ENCODE measurements at regions not wholly inside any gene's neighbourhood (a gene's known extent, or its start where the extent isn't known, plus 50 kb on each side); places are given as distances from the start of the nearest gene placed in this dataset.

DNA sequence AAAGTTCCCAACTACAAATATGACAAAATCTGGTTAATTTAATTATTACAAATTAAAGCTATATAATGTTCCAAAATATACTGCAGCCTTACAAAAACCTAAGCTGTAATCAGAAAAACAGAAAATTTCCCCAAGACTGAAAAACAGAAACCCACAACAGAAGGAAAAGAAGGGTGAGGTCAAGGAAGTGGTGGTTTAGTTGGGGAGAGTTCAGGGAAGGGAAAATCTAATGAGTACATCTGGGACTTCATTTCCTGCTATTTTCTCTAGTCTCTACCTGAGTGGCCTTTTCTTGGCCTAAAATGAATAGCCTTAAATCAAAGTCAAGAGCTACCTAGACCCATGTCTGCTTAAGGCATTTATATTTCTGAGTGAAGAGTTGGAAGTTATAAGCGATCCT lies 66.2 kb upstream of the BEND6 start:
- no peak overlapping the region for H3K4me3 ChIP-seq (ENCODE audit: low read length)
- no CpG with 5 or more reads among the region's 1 CpG for WGBS (ENCODE audit: extremely low coverage, insufficient coverage, low lambda C conversion rate)
- no peak overlapping the region for H2BK5ac ChIP-seq (ENCODE audit: low read length)
- H4K8ac ChIP-seq (ENCODE audit: low read depth, low read length), result no peak overlapping the region
- H3K56ac ChIP-seq (ENCODE audit: low read length), result no peak overlapping the region
- H2AK5ac ChIP-seq (ENCODE audit: low read length), result no peak overlapping the region
- H3K4ac ChIP-seq (ENCODE audit: low read depth, low read length), result no peak overlapping the region
- no peak overlapping the region for H2BK15ac ChIP-seq (replicated peaks; ENCODE audit: low read depth)
- no peaks in the 10 kb centered on the region for H3K79me2 ChIP-seq (ENCODE audit: control insufficient read depth, insufficient read depth, low read length)
- no peaks in the 10 kb centered on the region for H3K79me1 ChIP-seq (ENCODE audit: low read length)
- H3K36me3 ChIP-seq (ENCODE audit: control insufficient read depth, insufficient read depth, low read length), result no peaks in the 10 kb centered on the region
- no peaks in the 10 kb centered on the region for H3K4me1 ChIP-seq (ENCODE audit: control insufficient read depth, low read depth, low read length)
- no peak overlapping the region for H2BK120ac ChIP-seq (ENCODE audit: low read depth, low read length)
- no peak overlapping the region for H3K18ac ChIP-seq (ENCODE audit: low read length)
- no peak overlapping the region for H3K23ac ChIP-seq (ENCODE audit: low read length)
- H3K9ac ChIP-seq (ENCODE audit: low read length), result no peak overlapping the region
- DNase-seq, result no peak
- no peaks in the 10 kb centered on the region for H3K27me3 ChIP-seq (ENCODE audit: insufficient read depth, low read length, poor library complexity)
- H3K4me2 ChIP-seq (ENCODE audit: low read length), result no peak overlapping the region
- H3K27ac ChIP-seq (ENCODE audit: low read depth, low read length), result no peak overlapping the region
- H4K5ac ChIP-seq (ENCODE audit: low read length), result no peak overlapping the region

- no peak overlapping the region for H3K27ac ChIP-seq (ENCODE audit: low read depth, low read length)
- H3K36me3 ChIP-seq (ENCODE audit: control insufficient read depth, insufficient read depth, low read length), result no peaks in the 10 kb centered on the region
- H3K79me2 ChIP-seq (ENCODE audit: control insufficient read depth, insufficient read depth, low read length), result no peaks in the 10 kb centered on the region
- H2BK5ac ChIP-seq (ENCODE audit: low read length), result no peak overlapping the region
- H3K18ac ChIP-seq (ENCODE audit: low read length), result no peak overlapping the region
- H3K27me3 ChIP-seq (ENCODE audit: insufficient read depth, low read length, poor library complexity), result no peaks in the 10 kb centered on the region
- H2BK120ac ChIP-seq (ENCODE audit: low read depth, low read length), result no peak overlapping the region
- H3K4me2 ChIP-seq (ENCODE audit: low read length), result no peak overlapping the region
- no peak overlapping the region for H3K9ac ChIP-seq (ENCODE audit: low read length)
- H3K23ac ChIP-seq (ENCODE audit: low read length), result no peak overlapping the region
- H3K56ac ChIP-seq (ENCODE audit: low read length), result no peak overlapping the region
- H2BK15ac ChIP-seq (replicated peaks; ENCODE audit: low read depth), result no peak overlapping the region
- H4K8ac ChIP-seq (ENCODE audit: low read depth, low read length), result no peak overlapping the region
- H3K79me1 ChIP-seq (ENCODE audit: low read length), result no peaks in the 10 kb centered on the region
- no peaks in the 10 kb centered on the region for H3K4me1 ChIP-seq (ENCODE audit: control insufficient read depth, low read depth, low read length)
- no peak overlapping the region for H3K4ac ChIP-seq (ENCODE audit: low read depth, low read length)
- no peak for DNase-seq
- H3K4me3 ChIP-seq (ENCODE audit: low read length), result no peak overlapping the region
- no peak overlapping the region for H2AK5ac ChIP-seq (ENCODE audit: low read length)
- no CpG with 5 or more reads among the region's 1 CpG for WGBS (ENCODE audit: extremely low coverage, insufficient coverage, low lambda C conversion rate)
- H4K5ac ChIP-seq (ENCODE audit: low read length), result no peak overlapping the region
These were observed 67.8 kb upstream of the BEND6 start for GRCh38 chr6:56887086-56887485.

GRCh38 chr6:56877922-56878321 lies 77.0 kb upstream of the BEND6 start:
- Histone ChIP-seq H3K4ac (ENCODE audit: low read depth, low read length) (no peak overlapping the region), H2BK120ac (ENCODE audit: low read depth, low read length) (no peak overlapping the region), H3K36me3 (ENCODE audit: control insufficient read depth, insufficient read depth, low read length) (no peaks in the 10 kb centered on the region), H3K4me1 (ENCODE audit: control insufficient read depth, low read depth, low read length) (no peaks in the 10 kb centered on the region), H3K79me2 (ENCODE audit: control insufficient read depth, insufficient read depth, low read length) (no peaks in the 10 kb centered on the region), H3K27ac (ENCODE audit: low read depth, low read length) (no peak overlapping the region), H3K9ac (ENCODE audit: low read length) (no peak overlapping the region), H3K18ac (ENCODE audit: low read length) (no peak overlapping the region), H3K4me3 (ENCODE audit: low read length) (no peak overlapping the region), H3K23ac (ENCODE audit: low read length) (no peak overlapping the region), H2AK5ac (ENCODE audit: low read length) (no peak overlapping the region), H3K79me1 (ENCODE audit: low read length) (no peaks in the 10 kb centered on the region), H3K4me2 (ENCODE audit: low read length) (no peak overlapping the region), H2BK15ac (replicated peaks; ENCODE audit: low read depth) (no peak overlapping the region), H3K56ac (ENCODE audit: low read length) (no peak overlapping the region), H4K5ac (ENCODE audit: low read length) (no peak overlapping the region), H3K27me3 (ENCODE audit: insufficient read depth, low read length, poor library complexity) (no peaks in the 10 kb centered on the region), H2BK5ac (ENCODE audit: low read length) (no peak overlapping the region), H4K8ac (ENCODE audit: low read depth, low read length) (no peak overlapping the region)
- no peak for DNase-seq
- WGBS (ENCODE audit: extremely low coverage, insufficient coverage, low lambda C conversion rate), result no CpG with 5 or more reads among the region's 2 CpGs

GRCh38 chr6:56875961-56876360 lies 78.9 kb upstream of the BEND6 start:
- H3K4me3 ChIP-seq (ENCODE audit: low read length), result no peak overlapping the region
- H4K5ac ChIP-seq (ENCODE audit: low read length), result no peak overlapping the region
- no peaks in the 10 kb centered on the region for H3K79me2 ChIP-seq (ENCODE audit: control insufficient read depth, insufficient read depth, low read length)
- H3K4ac ChIP-seq (ENCODE audit: low read depth, low read length), result no peak overlapping the region
- no peaks in the 10 kb centered on the region for H3K27me3 ChIP-seq (ENCODE audit: insufficient read depth, low read length, poor library complexity)
- H3K27ac ChIP-seq (ENCODE audit: low read depth, low read length), result no peak overlapping the region
- no peak overlapping the region for H2AK5ac ChIP-seq (ENCODE audit: low read length)
- no peaks in the 10 kb centered on the region for H3K36me3 ChIP-seq (ENCODE audit: control insufficient read depth, insufficient read depth, low read length)
- H2BK120ac ChIP-seq (ENCODE audit: low read depth, low read length), result no peak overlapping the region
- no peak overlapping the region for H3K4me2 ChIP-seq (ENCODE audit: low read length)
- H3K23ac ChIP-seq (ENCODE audit: low read length), result no peak overlapping the region
- no peaks in the 10 kb centered on the region for H3K4me1 ChIP-seq (ENCODE audit: control insufficient read depth, low read depth, low read length)
- H2BK15ac ChIP-seq (replicated peaks; ENCODE audit: low read depth), result no peak overlapping the region
- H3K18ac ChIP-seq (ENCODE audit: low read length), result no peak overlapping the region
- H3K79me1 ChIP-seq (ENCODE audit: low read length), result no peaks in the 10 kb centered on the region
- H3K56ac ChIP-seq (ENCODE audit: low read length), result no peak overlapping the region
- H4K8ac ChIP-seq (ENCODE audit: low read depth, low read length), result no peak overlapping the region
- no peak overlapping the region for H2BK5ac ChIP-seq (ENCODE audit: low read length)
- no peak for DNase-seq
- no CpG with 5 or more reads among the region's 5 CpGs for WGBS (ENCODE audit: extremely low coverage, insufficient coverage, low lambda C conversion rate)
- H3K9ac ChIP-seq (ENCODE audit: low read length), result no peak overlapping the region

DNA sequence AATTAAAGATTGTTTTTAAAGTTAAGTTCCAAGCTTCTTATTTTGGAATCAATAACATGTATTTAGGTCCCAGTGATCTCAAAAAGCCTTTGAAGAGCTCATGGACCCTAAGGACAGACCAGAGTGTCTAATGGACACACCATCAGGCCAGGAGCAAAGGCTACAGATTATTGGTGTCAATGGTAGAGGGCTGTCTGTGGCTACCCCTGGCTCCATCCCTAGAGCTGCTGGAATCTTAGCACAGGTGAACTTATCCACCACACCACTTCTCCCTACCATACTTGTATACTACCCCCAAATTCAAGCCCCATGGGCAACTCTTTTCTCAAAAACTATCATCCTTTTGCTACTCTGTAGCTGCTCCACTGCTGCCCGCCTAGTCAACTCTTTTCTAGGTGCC lies 79.4 kb upstream of the BEND6 start:
- Histone ChIP-seq H4K5ac (ENCODE audit: low read length) (no peak overlapping the region), H3K4ac (ENCODE audit: low read depth, low read length) (no peak overlapping the region), H3K27me3 (ENCODE audit: insufficient read depth, low read length, poor library complexity) (no peaks in the 10 kb centered on the region), H2AK5ac (ENCODE audit: low read length) (no peak overlapping the region), H2BK5ac (ENCODE audit: low read length) (no peak overlapping the region), H3K79me2 (ENCODE audit: control insufficient read depth, insufficient read depth, low read length) (no peaks in the 10 kb centered on the region), H3K56ac (ENCODE audit: low read length) (no peak overlapping the region), H3K9ac (ENCODE audit: low read length) (no peak overlapping the region), H3K4me1 (ENCODE audit: control insufficient read depth, low read depth, low read length) (no peaks in the 10 kb centered on the region), H2BK15ac (replicated peaks; ENCODE audit: low read depth) (no peak overlapping the region), H4K8ac (ENCODE audit: low read depth, low read length) (no peak overlapping the region), H3K27ac (ENCODE audit: low read depth, low read length) (no peak overlapping the region), H3K23ac (ENCODE audit: low read length) (no peak overlapping the region), H3K4me2 (ENCODE audit: low read length) (no peak overlapping the region), H3K18ac (ENCODE audit: low read length) (no peak overlapping the region), H3K4me3 (ENCODE audit: low read length) (no peak overlapping the region), H3K79me1 (ENCODE audit: low read length) (no peaks in the 10 kb centered on the region), H2BK120ac (ENCODE audit: low read depth, low read length) (no peak overlapping the region), H3K36me3 (ENCODE audit: control insufficient read depth, insufficient read depth, low read length) (no peaks in the 10 kb centered on the region)
- DNase-seq, result no peak
- no CpG with 5 or more reads among the region's 1 CpG for WGBS (ENCODE audit: extremely low coverage, insufficient coverage, low lambda C conversion rate)

GRCh38 chr6:56874328-56874727 lies 80.6 kb upstream of the BEND6 start:
- H3K4me1 ChIP-seq (ENCODE audit: control insufficient read depth, low read depth, low read length), result no peaks in the 10 kb centered on the region
- H2BK120ac ChIP-seq (ENCODE audit: low read depth, low read length), result no peak overlapping the region
- no peak overlapping the region for H2AK5ac ChIP-seq (ENCODE audit: low read length)
- no peaks in the 10 kb centered on the region for H3K27me3 ChIP-seq (ENCODE audit: insufficient read depth, low read length, poor library complexity)
- no peak overlapping the region for H3K18ac ChIP-seq (ENCODE audit: low read length)
- no peaks in the 10 kb centered on the region for H3K79me2 ChIP-seq (ENCODE audit: control insufficient read depth, insufficient read depth, low read length)
- no peak overlapping the region for H3K4me3 ChIP-seq (ENCODE audit: low read length)
- no CpG with 5 or more reads among the region's 3 CpGs for WGBS (ENCODE audit: extremely low coverage, insufficient coverage, low lambda C conversion rate)
- DNase-seq, result no peak
- no peak overlapping the region for H3K4me2 ChIP-seq (ENCODE audit: low read length)
- no peak overlapping the region for H4K5ac ChIP-seq (ENCODE audit: low read length)
- no peak overlapping the region for H3K4ac ChIP-seq (ENCODE audit: low read depth, low read length)
- H3K23ac ChIP-seq (ENCODE audit: low read length), result no peak overlapping the region
- no peaks in the 10 kb centered on the region for H3K36me3 ChIP-seq (ENCODE audit: control insufficient read depth, insufficient read depth, low read length)
- no peak overlapping the region for H2BK15ac ChIP-seq (replicated peaks; ENCODE audit: low read depth)
- no peak overlapping the region for H3K27ac ChIP-seq (ENCODE audit: low read depth, low read length)
- no peak overlapping the region for H4K8ac ChIP-seq (ENCODE audit: low read depth, low read length)
- H3K9ac ChIP-seq (ENCODE audit: low read length), result no peak overlapping the region
- H3K56ac ChIP-seq (ENCODE audit: low read length), result no peak overlapping the region
- no peaks in the 10 kb centered on the region for H3K79me1 ChIP-seq (ENCODE audit: low read length)
- H2BK5ac ChIP-seq (ENCODE audit: low read length), result no peak overlapping the region

Data from mesendoderm (in vitro differentiated cells).